WTC11 (cell line): ENCODE measurements at regions not wholly inside any gene's neighbourhood (a gene's known extent, or its start where the extent isn't known, plus 50 kb on each side); places are given as distances from the start of the nearest gene placed in this dataset.

ENCODE experiments used
- ATAC-seq: fragments of 200-7000 bp; cut with Tn5 transposase; 2 replicates; pipeline ENCODE4 v1.10.0; 2021; ENCODE audit warnings: mild to moderate bottlenecking, moderate library complexity
- CTCF ChIA-PET: fragments of 300-600 bp; sonication (Branson Sonifier 250); formaldehyde crosslinking; loops from one replicate; lab custom pipeline; 2021; ENCODE audit warnings: antibody characterized with exemption; lab: Charles Lee
- POLR2A ChIA-PET: fragments of 350-600 bp; sonication (Branson Sonifier 250); formaldehyde crosslinking; loops from one replicate; lab custom pipeline; 2021; ENCODE audit warnings: antibody characterized with exemption; lab: Charles Lee
- DNase-seq: peaks from one replicate; pipeline ENCODE4 v3.0.0; 2021; ENCODE audit warnings: low spot score
- H3K27ac Mint-ChIP-seq: 2 replicates; pipeline ENCODE4 v1.8.0; 2021; ENCODE audit warnings: mixed read lengths
- H3K27me3 Mint-ChIP-seq: 2 replicates; pipeline ENCODE4 v1.8.0; 2021; ENCODE audit warnings: low read depth, mild to moderate bottlenecking, moderate library complexity, mixed read lengths
- H3K36me3 Mint-ChIP-seq: 2 replicates; pipeline ENCODE4 v1.8.0; 2021; ENCODE audit warnings: mixed read lengths
- H3K4me1 Mint-ChIP-seq: 2 replicates; pipeline ENCODE4 v1.8.0; 2022; ENCODE audit warnings: mixed read lengths
- H3K4me3 Mint-ChIP-seq: 2 replicates; pipeline ENCODE4 v1.8.0; 2021; ENCODE audit warnings: mild to moderate bottlenecking, moderate library complexity, mixed read lengths
- H3K9me3 Mint-ChIP-seq: 2 replicates; pipeline ENCODE4 v1.8.0; 2021; ENCODE audit warnings: mixed read lengths
- ATF1 ChIP-seq: sonication (generic); formaldehyde crosslinking; IDR thresholded peaks from 2 replicates; pipeline ENCODE4 v1.8.1; 2023; ENCODE audit warnings: mild to moderate bottlenecking, moderate library complexity, missing genetic modification reagents
- CREM ChIP-seq: sonication (generic); formaldehyde crosslinking; IDR thresholded peaks from 2 replicates; pipeline ENCODE4 v1.8.1; 2022; ENCODE audit warnings: mild to moderate bottlenecking, missing genetic modification reagents, moderate library complexity
- IRF2 ChIP-seq: sonication (generic); formaldehyde crosslinking; IDR thresholded peaks from 2 replicates; pipeline ENCODE4 v1.8.0; 2022; ENCODE audit warnings: low read depth, missing genetic modification reagents, borderline replicate concordance
- JUN ChIP-seq: sonication (generic); formaldehyde crosslinking; IDR thresholded peaks from 2 replicates; pipeline ENCODE4 v1.8.0; 2023; ENCODE audit warnings: mild to moderate bottlenecking, missing genetic modification reagents
- MXD4 ChIP-seq: fragments of 250-450 bp; sonication (Bioruptor Pico); IDR thresholded peaks from 2 replicates; pipeline ENCODE4 v1.8.0; 2021; ENCODE audit warnings: mild to moderate bottlenecking, moderate library complexity, borderline replicate concordance
- NR2C2 ChIP-seq: sonication (generic); formaldehyde crosslinking; IDR thresholded peaks from 2 replicates; pipeline ENCODE4 v1.8.0; 2022; ENCODE audit warnings: mild to moderate bottlenecking, missing genetic modification reagents
- OVOL2 ChIP-seq: fragments of 250-450 bp; sonication (Bioruptor Pico); IDR thresholded peaks from 2 replicates; pipeline ENCODE4 v1.9.0; 2021; ENCODE audit warnings: mild to moderate bottlenecking, borderline replicate concordance
- SMAD3 ChIP-seq: sonication (generic); formaldehyde crosslinking; IDR thresholded peaks from 2 replicates; pipeline ENCODE4 v1.8.0; 2022; ENCODE audit warnings: missing genetic modification reagents, mild to moderate bottlenecking, borderline replicate concordance
- TCF7 ChIP-seq: sonication (generic); formaldehyde crosslinking; IDR thresholded peaks from 2 replicates; pipeline ENCODE4 v1.8.0; 2022; ENCODE audit warnings: mild to moderate bottlenecking, low read depth, missing genetic modification reagents, moderate library complexity
- ZNF219 ChIP-seq: sonication (generic); formaldehyde crosslinking; IDR thresholded peaks from 2 replicates; pipeline ENCODE4 v1.8.0; 2023; ENCODE audit warnings: missing genetic modification reagents, mild to moderate bottlenecking, borderline replicate concordance
- ZNF423 ChIP-seq: fragments of 250-450 bp; sonication (Bioruptor Pico); IDR thresholded peaks from 2 replicates; pipeline ENCODE4 v2.1.2; 2022; ENCODE audit warnings: mild to moderate bottlenecking, moderate library complexity
- TF ChIP-seq, protein P1 (sequence below): sonication (generic); formaldehyde crosslinking; IDR thresholded peaks from 2 replicates; pipeline ENCODE4 v1.8.0; 2022; ENCODE audit warnings: missing genetic modification reagents
- TF ChIP-seq, protein P2 (sequence below): sonication (generic); formaldehyde crosslinking; conservative IDR thresholded peaks from 2 replicates; pipeline ENCODE4 v1.8.1; 2023; ENCODE audit warnings: mild to moderate bottlenecking, low read depth, missing genetic modification reagents, moderate library complexity
- TF ChIP-seq, protein P3 (sequence below): fragments of 250-450 bp; sonication (Bioruptor Pico); IDR thresholded peaks from 2 replicates; pipeline ENCODE4 v1.9.0; 2021; ENCODE audit warnings: mild to moderate bottlenecking
- TF ChIP-seq, protein P4 (sequence below): sonication (generic); formaldehyde crosslinking; IDR thresholded peaks from 2 replicates; pipeline ENCODE4 v1.8.1; 2022; ENCODE audit warnings: mild to moderate bottlenecking, moderate library complexity, missing genetic modification reagents
- TF ChIP-seq, protein P5 (sequence below): sonication (generic); formaldehyde crosslinking; IDR thresholded peaks from 2 replicates; pipeline ENCODE4 v1.8.0; 2023; ENCODE audit warnings: mild to moderate bottlenecking, missing genetic modification reagents
- TF ChIP-seq, protein P6 (sequence below): sonication (generic); formaldehyde crosslinking; IDR thresholded peaks from 2 replicates; pipeline ENCODE4 v1.8.0; 2023; ENCODE audit warnings: missing genetic modification reagents
- TF ChIP-seq, protein P7 (sequence below): sonication (generic); formaldehyde crosslinking; IDR thresholded peaks from 2 replicates; pipeline ENCODE4 v1.8.0; 2023; ENCODE audit warnings: missing genetic modification reagents, mild to moderate bottlenecking, borderline replicate concordance

DNA sequence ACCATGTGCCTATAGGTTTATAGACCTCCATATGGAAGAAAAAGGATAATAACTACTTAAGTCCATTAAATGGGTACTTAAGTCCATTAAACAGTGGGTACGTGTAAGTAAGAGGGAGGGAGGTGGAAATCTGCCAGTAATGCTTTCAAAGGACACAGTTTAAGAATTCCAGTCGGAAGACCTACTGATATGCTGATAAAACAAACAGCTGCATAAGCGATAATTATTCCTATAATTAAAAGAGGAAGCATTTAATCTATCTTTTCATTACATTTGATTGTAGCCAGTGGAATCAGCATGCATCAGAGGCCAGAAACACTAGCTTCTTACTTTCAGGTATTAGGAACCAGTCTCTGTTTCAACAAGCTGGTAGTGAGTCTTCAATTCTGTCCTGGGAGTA is 96.4 kb upstream of the DDX18 start:
- H3K27me3 Mint-ChIP-seq: no peaks in the 10 kb centered on the region; the same call in none of the 2 replicates
- TF ChIP-seq ZNF219 (CRISPR knock-in tag): no peak
- TF ChIP-seq, protein P1, sequence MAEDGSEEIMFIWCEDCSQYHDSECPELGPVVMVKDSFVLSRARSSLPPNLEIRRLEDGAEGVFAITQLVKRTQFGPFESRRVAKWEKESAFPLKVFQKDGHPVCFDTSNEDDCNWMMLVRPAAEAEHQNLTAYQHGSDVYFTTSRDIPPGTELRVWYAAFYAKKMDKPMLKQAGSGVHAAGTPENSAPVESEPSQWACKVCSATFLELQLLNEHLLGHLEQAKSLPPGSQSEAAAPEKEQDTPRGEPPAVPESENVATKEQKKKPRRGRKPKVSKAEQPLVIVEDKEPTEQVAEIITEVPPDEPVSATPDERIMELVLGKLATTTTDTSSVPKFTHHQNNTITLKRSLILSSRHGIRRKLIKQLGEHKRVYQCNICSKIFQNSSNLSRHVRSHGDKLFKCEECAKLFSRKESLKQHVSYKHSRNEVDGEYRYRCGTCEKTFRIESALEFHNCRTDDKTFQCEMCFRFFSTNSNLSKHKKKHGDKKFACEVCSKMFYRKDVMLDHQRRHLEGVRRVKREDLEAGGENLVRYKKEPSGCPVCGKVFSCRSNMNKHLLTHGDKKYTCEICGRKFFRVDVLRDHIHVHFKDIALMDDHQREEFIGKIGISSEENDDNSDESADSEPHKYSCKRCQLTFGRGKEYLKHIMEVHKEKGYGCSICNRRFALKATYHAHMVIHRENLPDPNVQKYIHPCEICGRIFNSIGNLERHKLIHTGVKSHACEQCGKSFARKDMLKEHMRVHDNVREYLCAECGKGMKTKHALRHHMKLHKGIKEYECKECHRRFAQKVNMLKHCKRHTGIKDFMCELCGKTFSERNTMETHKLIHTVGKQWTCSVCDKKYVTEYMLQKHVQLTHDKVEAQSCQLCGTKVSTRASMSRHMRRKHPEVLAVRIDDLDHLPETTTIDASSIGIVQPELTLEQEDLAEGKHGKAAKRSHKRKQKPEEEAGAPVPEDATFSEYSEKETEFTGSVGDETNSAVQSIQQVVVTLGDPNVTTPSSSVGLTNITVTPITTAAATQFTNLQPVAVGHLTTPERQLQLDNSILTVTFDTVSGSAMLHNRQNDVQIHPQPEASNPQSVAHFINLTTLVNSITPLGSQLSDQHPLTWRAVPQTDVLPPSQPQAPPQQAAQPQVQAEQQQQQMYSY (CRISPR knock-in tag): no peak
- TF ChIP-seq, protein P2, sequence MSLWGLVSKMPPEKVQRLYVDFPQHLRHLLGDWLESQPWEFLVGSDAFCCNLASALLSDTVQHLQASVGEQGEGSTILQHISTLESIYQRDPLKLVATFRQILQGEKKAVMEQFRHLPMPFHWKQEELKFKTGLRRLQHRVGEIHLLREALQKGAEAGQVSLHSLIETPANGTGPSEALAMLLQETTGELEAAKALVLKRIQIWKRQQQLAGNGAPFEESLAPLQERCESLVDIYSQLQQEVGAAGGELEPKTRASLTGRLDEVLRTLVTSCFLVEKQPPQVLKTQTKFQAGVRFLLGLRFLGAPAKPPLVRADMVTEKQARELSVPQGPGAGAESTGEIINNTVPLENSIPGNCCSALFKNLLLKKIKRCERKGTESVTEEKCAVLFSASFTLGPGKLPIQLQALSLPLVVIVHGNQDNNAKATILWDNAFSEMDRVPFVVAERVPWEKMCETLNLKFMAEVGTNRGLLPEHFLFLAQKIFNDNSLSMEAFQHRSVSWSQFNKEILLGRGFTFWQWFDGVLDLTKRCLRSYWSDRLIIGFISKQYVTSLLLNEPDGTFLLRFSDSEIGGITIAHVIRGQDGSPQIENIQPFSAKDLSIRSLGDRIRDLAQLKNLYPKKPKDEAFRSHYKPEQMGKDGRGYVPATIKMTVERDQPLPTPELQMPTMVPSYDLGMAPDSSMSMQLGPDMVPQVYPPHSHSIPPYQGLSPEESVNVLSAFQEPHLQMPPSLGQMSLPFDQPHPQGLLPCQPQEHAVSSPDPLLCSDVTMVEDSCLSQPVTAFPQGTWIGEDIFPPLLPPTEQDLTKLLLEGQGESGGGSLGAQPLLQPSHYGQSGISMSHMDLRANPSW (CRISPR knock-in tag): no peak
- no peak for TF ChIP-seq MXD4 (CRISPR knock-in tag)
- TF ChIP-seq, protein P3, sequence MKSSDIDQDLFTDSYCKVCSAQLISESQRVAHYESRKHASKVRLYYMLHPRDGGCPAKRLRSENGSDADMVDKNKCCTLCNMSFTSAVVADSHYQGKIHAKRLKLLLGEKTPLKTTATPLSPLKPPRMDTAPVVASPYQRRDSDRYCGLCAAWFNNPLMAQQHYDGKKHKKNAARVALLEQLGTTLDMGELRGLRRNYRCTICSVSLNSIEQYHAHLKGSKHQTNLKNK (CRISPR knock-in tag): no peak
- TF ChIP-seq IRF2 (CRISPR knock-in tag): no peak
- no peak for TF ChIP-seq JUN
- TF ChIP-seq, protein P4, sequence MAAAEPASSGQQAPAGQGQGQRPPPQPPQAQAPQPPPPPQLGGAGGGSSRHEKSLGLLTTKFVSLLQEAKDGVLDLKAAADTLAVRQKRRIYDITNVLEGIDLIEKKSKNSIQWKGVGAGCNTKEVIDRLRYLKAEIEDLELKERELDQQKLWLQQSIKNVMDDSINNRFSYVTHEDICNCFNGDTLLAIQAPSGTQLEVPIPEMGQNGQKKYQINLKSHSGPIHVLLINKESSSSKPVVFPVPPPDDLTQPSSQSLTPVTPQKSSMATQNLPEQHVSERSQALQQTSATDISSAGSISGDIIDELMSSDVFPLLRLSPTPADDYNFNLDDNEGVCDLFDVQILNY (CRISPR knock-in tag): no peak
- TF ChIP-seq ATF1 (CRISPR knock-in tag): no peak
- no peak for TF ChIP-seq ZNF423
- TF ChIP-seq, protein P5, sequence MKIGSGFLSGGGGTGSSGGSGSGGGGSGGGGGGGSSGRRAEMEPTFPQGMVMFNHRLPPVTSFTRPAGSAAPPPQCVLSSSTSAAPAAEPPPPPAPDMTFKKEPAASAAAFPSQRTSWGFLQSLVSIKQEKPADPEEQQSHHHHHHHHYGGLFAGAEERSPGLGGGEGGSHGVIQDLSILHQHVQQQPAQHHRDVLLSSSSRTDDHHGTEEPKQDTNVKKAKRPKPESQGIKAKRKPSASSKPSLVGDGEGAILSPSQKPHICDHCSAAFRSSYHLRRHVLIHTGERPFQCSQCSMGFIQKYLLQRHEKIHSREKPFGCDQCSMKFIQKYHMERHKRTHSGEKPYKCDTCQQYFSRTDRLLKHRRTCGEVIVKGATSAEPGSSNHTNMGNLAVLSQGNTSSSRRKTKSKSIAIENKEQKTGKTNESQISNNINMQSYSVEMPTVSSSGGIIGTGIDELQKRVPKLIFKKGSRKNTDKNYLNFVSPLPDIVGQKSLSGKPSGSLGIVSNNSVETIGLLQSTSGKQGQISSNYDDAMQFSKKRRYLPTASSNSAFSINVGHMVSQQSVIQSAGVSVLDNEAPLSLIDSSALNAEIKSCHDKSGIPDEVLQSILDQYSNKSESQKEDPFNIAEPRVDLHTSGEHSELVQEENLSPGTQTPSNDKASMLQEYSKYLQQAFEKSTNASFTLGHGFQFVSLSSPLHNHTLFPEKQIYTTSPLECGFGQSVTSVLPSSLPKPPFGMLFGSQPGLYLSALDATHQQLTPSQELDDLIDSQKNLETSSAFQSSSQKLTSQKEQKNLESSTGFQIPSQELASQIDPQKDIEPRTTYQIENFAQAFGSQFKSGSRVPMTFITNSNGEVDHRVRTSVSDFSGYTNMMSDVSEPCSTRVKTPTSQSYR (CRISPR knock-in tag): no peak
- no peak for TF ChIP-seq CREM
- no peak for TF ChIP-seq TCF7 (CRISPR knock-in tag)
- TF ChIP-seq, protein P6, sequence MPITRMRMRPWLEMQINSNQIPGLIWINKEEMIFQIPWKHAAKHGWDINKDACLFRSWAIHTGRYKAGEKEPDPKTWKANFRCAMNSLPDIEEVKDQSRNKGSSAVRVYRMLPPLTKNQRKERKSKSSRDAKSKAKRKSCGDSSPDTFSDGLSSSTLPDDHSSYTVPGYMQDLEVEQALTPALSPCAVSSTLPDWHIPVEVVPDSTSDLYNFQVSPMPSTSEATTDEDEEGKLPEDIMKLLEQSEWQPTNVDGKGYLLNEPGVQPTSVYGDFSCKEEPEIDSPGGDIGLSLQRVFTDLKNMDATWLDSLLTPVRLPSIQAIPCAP: no peak
- TF ChIP-seq, protein P7, sequence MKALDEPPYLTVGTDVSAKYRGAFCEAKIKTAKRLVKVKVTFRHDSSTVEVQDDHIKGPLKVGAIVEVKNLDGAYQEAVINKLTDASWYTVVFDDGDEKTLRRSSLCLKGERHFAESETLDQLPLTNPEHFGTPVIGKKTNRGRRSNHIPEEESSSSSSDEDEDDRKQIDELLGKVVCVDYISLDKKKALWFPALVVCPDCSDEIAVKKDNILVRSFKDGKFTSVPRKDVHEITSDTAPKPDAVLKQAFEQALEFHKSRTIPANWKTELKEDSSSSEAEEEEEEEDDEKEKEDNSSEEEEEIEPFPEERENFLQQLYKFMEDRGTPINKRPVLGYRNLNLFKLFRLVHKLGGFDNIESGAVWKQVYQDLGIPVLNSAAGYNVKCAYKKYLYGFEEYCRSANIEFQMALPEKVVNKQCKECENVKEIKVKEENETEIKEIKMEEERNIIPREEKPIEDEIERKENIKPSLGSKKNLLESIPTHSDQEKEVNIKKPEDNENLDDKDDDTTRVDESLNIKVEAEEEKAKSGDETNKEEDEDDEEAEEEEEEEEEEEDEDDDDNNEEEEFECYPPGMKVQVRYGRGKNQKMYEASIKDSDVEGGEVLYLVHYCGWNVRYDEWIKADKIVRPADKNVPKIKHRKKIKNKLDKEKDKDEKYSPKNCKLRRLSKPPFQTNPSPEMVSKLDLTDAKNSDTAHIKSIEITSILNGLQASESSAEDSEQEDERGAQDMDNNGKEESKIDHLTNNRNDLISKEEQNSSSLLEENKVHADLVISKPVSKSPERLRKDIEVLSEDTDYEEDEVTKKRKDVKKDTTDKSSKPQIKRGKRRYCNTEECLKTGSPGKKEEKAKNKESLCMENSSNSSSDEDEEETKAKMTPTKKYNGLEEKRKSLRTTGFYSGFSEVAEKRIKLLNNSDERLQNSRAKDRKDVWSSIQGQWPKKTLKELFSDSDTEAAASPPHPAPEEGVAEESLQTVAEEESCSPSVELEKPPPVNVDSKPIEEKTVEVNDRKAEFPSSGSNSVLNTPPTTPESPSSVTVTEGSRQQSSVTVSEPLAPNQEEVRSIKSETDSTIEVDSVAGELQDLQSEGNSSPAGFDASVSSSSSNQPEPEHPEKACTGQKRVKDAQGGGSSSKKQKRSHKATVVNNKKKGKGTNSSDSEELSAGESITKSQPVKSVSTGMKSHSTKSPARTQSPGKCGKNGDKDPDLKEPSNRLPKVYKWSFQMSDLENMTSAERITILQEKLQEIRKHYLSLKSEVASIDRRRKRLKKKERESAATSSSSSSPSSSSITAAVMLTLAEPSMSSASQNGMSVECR (CRISPR knock-in tag): no peak
- TF ChIP-seq OVOL2 (CRISPR knock-in tag): no peak
- TF ChIP-seq NR2C2 (CRISPR knock-in tag): no peak
- TF ChIP-seq SMAD3 (CRISPR knock-in tag): no peak
- TF ChIP-seq, all 79 proteins: peak for 0
- Mint-ChIP-seq H3K36me3 (peaks cover 4% of the 10 kb centered on the region; the same call in 1 of the 2 replicates), H3K9me3 (peaks cover 13% of the 10 kb centered on the region), H3K4me1 (peaks cover 4% of the 10 kb centered on the region; the same call in 1 of the 2 replicates), H3K4me3 (no peak overlapping the region), H3K27ac (no peak overlapping the region)
- CTCF ChIA-PET: no interaction called here
- DNase-seq: no peak
- POLR2A ChIA-PET: no interaction called here
- no peak for ATAC-seq
